ENCODE measurements at regions not wholly inside any gene's neighbourhood (a gene's known extent, or its start where the extent isn't known, plus 50 kb on each side); places are given as distances from the start of the nearest gene placed in this dataset.

GRCh38 chr2:6052649-6053048 lies 360.5 kb downstream of the SOX11 start:
- TF ChIP-seq POLR2A (IDR thresholded peaks at IDR 0.05) (no peak), CTCF (IDR thresholded peaks at IDR 0.05 in 4 of 5, conservative IDR thresholded peaks at IDR 0.05 in 1 of 5) (no peak)
- in situ Hi-C loops (cut with MboI; ENCODE audit: low sequenced_read_pairs in 4 of 4) (no loop called here), intact Hi-C loops (cut with DNase I; ENCODE audit: low total_unique reads) (no loop called here)
- Histone ChIP-seq H3K36me3 (no peaks in the 10 kb centered on the region), H3K4me1 (no peaks in the 10 kb centered on the region), H3K27ac (no peak overlapping the region), H3K9me3 (no peaks in the 10 kb centered on the region), H3K4me3 (no peak overlapping the region), H3K27me3 (no peaks in the 10 kb centered on the region)
- no peak for ATAC-seq
- DNase-seq = no peak

- intact Hi-C loops (cut with DNase I; ENCODE audit: low total_unique reads) (no loop called here), in situ Hi-C loops (cut with MboI; ENCODE audit: low sequenced_read_pairs in 4 of 4) (no loop called here)
- Histone ChIP-seq H3K4me3 (no peak overlapping the region), H3K4me1 (no peaks in the 10 kb centered on the region), H3K36me3 (no peaks in the 10 kb centered on the region), H3K9me3 (no peaks in the 10 kb centered on the region), H3K27me3 (no peaks in the 10 kb centered on the region), H3K27ac (no peak overlapping the region)
- ATAC-seq (no peak), DNase-seq (no peak)
- TF ChIP-seq CTCF (IDR thresholded peaks at IDR 0.05 in 4 of 5, conservative IDR thresholded peaks at IDR 0.05 in 1 of 5) (no peak), POLR2A (IDR thresholded peaks at IDR 0.05) (no peak)
Measured at GRCh38 chr2:6053743-6054142, 361.6 kb downstream of the SOX11 start.

- DNase-seq (no peak), ATAC-seq (no peak)
- in situ Hi-C loops (cut with MboI; ENCODE audit: low sequenced_read_pairs in 4 of 4) (no loop called here), intact Hi-C loops (cut with DNase I; ENCODE audit: low total_unique reads) (no loop called here)
- TF ChIP-seq POLR2A (IDR thresholded peaks at IDR 0.05) (no peak), CTCF (IDR thresholded peaks at IDR 0.05 in 4 of 5, conservative IDR thresholded peaks at IDR 0.05 in 1 of 5) (no peak)
- Histone ChIP-seq H3K4me1 (no peaks in the 10 kb centered on the region), H3K27me3 (no peaks in the 10 kb centered on the region), H3K4me3 (no peak overlapping the region), H3K36me3 (no peaks in the 10 kb centered on the region), H3K9me3 (no peaks in the 10 kb centered on the region), H3K27ac (no peak overlapping the region)
Measured at GRCh38 chr2:6054161-6054671, 362.0 kb downstream of the SOX11 start.

GRCh38 chr2:6060992-6061663 lies 368.9 kb downstream of the SOX11 start:
- H3K27ac ChIP-seq = no peak overlapping the region
- no peak for ATAC-seq
- no peak for TF ChIP-seq POLR2A (IDR thresholded peaks at IDR 0.05)
- no peak for TF ChIP-seq CTCF (IDR thresholded peaks at IDR 0.05 in 4 of 5, conservative IDR thresholded peaks at IDR 0.05 in 1 of 5)
- no peak for DNase-seq
- no peak overlapping the region for H3K4me3 ChIP-seq
- H3K4me1 ChIP-seq = no peaks in the 10 kb centered on the region
- intact Hi-C loops (cut with DNase I; ENCODE audit: low total_unique reads) = no loop called here
- in situ Hi-C loops (cut with MboI; ENCODE audit: low sequenced_read_pairs in 4 of 4) = no loop called here
- H3K27me3 ChIP-seq = no peaks in the 10 kb centered on the region
- H3K9me3 ChIP-seq = no peaks in the 10 kb centered on the region
- H3K36me3 ChIP-seq = no peaks in the 10 kb centered on the region

GRCh38 chr2:6064757-6065156 lies 372.6 kb downstream of the SOX11 start:
- Histone ChIP-seq H3K4me1 (no peaks in the 10 kb centered on the region), H3K27me3 (no peaks in the 10 kb centered on the region), H3K27ac (no peak overlapping the region), H3K9me3 (no peaks in the 10 kb centered on the region), H3K36me3 (no peaks in the 10 kb centered on the region), H3K4me3 (no peak overlapping the region)
- DNase-seq (no peak), ATAC-seq (no peak)
- intact Hi-C loops (cut with DNase I; ENCODE audit: low total_unique reads) = no loop called here
- TF ChIP-seq POLR2A (IDR thresholded peaks at IDR 0.05) = no peak
- in situ Hi-C loops (cut with MboI; ENCODE audit: low sequenced_read_pairs in 4 of 4) = no loop called here

All from gastrocnemius medialis (tissue), 4 donors.